ENCODE measurements at regions not wholly inside any gene's neighbourhood (a gene's known extent, or its start where the extent isn't known, plus 50 kb on each side); places are given as distances from the start of the nearest gene placed in this dataset.
"Not testable (repeated sequence)": the region's sequence is repeated elsewhere in the genome, so short reads cannot be mapped to it uniquely, and the experiment has no call there.

- no peak for DNase-seq
Measured at GRCh38 chr10:8283986-8284385, 229.5 kb downstream of the GATA3 start.

- DNase-seq = not testable (repeated sequence)
Measured at GRCh38 chr10:8285970-8286369, 231.5 kb downstream of the GATA3 start.

GRCh38 chr10:8288600-8288999 is 234.1 kb downstream of the GATA3 start:
- DNase-seq = no peak

GRCh38 chr10:8289186-8289924 is 234.9 kb downstream of the GATA3 start:
- DNase-seq = no peak

GRCh38 chr10:8294779-8295178 is 240.3 kb downstream of the GATA3 start:
- DNase-seq = no peak

GRCh38 chr10:8295311-8295710 is 240.8 kb downstream of the GATA3 start:
- DNase-seq = no peak

GRCh38 chr10:8296090-8296733 is 241.7 kb downstream of the GATA3 start:
- no peak for DNase-seq

- DNase-seq = no peak
Measured at GRCh38 chr10:8296734-8297101, 242.2 kb downstream of the GATA3 start.

- no peak for DNase-seq
Measured at GRCh38 chr10:8297107-8297506, 242.6 kb downstream of the GATA3 start.

GRCh38 chr10:8297959-8298358 is 243.5 kb downstream of the GATA3 start:
- no peak for DNase-seq

GRCh38 chr10:8298896-8299570 is 244.5 kb downstream of the GATA3 start:
- no peak for DNase-seq

GRCh38 chr10:8300925-8301324 is 246.4 kb downstream of the GATA3 start:
- DNase-seq = no peak

GRCh38 chr10:8301333-8301732 is 246.8 kb downstream of the GATA3 start:
- no peak for DNase-seq

- no peak for DNase-seq
Measured at GRCh38 chr10:8301831-8302230, 247.3 kb downstream of the GATA3 start.

- no peak for DNase-seq
Measured at GRCh38 chr10:8302565-8302964, 248.1 kb downstream of the GATA3 start.

- no peak for DNase-seq
Measured at GRCh38 chr10:8304861-8305260, 250.4 kb downstream of the GATA3 start.

- no peak for DNase-seq
Measured at GRCh38 chr10:8305876-8306652, 251.6 kb downstream of the GATA3 start.

- DNase-seq = no peak
Measured at GRCh38 chr10:8306685-8307364, 252.3 kb downstream of the GATA3 start.

- no peak for DNase-seq
Measured at GRCh38 chr10:8310930-8311329, 256.4 kb downstream of the GATA3 start.

GRCh38 chr10:8311526-8312070 is 257.1 kb downstream of the GATA3 start:
- no peak for DNase-seq

- no peak for DNase-seq
Measured at GRCh38 chr10:8312079-8312478, 257.6 kb downstream of the GATA3 start.

- no peak for DNase-seq
Measured at GRCh38 chr10:8312781-8313180, 258.3 kb downstream of the GATA3 start.

GRCh38 chr10:8314486-8314885 is 260.0 kb downstream of the GATA3 start:
- DNase-seq = no peak

Data from NCI-H510A treated with DMSO at 0.1 percent for 48 hours (cell line).